NCI-H187 treated with DMSO at 0.1 percent for 48 hours (cell line): ENCODE measurements at regions not wholly inside any gene's neighbourhood (a gene's known extent, or its start where the extent isn't known, plus 50 kb on each side); places are given as distances from the start of the nearest gene placed in this dataset.

ENCODE experiments used
- DNase-seq: peaks from one replicate; lab custom pipeline; 2025; lab: John Stamatoyannopoulos, UW

DNA sequence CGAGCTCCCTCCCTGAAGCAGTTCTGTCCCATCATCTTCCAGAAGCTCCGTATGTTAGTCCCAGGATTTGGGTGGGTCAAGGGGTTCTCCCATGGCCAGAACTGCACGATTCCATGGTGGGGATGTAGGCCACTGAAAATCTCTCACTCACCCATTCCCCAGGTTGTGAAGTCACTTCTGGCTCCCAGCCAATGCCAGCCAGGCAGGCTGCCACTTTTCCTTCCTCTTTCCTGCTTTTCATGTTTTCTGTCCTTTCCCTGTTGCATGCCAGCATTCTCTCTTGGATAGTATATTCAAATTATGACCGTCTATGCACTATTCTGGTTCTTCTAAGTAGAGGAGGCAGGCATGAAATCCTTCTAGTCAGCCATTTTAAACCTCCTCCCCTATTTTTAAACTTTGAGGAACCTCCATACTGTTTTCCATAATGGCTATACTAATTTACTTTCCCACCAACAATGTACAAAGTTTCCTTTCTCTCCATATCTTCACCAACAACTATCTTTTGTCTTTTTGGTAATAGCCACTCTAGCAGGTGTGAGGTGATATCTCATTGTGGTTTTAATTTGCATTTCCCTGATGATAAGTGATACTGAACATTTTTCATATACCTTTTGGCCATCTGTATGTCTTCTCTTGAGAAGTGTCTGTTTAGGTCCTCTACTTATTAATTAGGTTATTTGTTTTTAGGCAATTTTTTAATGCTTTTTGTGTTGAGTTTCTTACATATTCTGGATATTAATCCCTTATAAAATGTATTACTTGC, 182.1 kb upstream of the TET2 start:
- DNase-seq = no peak

DNA sequence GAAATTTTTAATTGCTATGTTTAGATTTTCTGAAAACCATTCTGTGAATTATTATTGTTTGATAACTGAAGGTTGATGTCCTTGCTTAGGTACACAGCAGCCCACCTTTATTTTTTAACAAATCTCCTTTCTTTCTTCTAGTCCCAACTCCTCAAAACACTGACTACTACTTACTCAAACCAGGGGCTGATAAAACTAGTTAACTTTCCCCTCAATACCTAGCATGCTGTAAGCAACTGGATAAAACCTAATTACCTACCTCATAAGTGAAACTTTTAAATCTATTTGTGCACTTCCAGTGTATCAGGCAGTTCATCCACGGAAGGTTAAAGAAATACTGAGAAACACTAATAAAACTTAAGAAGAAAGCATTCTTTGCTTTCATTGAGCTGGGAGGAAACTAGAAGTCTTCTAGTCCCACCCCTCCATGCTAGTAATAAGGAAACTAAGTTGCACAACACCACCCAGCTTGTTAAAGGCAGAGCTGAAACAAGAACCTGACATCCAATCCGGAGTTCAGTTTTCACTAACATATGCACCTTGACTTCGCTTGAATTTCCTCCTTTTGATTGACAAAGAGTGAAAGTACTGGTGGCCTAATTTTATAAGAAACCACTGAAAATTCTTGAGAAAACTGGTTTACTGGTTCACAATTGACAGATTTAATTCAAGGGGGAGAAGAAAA, 180.2 kb upstream of the TET2 start:
- no peak for DNase-seq

DNA sequence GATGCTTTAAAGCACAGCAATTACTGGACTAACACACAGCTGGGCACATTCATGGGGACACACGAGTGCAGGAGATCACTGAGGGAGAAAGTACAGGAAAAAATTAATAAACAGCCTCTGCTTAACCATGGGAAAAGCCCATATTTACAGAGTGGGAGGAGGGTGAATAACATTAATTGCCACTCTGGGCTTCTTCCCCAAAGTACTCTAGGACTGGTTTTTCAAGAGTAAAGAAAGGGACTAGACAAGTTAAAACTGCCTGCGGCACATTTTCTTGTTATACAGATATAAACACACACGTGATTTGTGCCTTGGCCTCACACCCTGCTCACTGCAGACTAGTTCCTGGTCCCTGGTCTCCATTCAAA, 179.7 kb upstream of the TET2 start:
- DNase-seq = no peak

DNA sequence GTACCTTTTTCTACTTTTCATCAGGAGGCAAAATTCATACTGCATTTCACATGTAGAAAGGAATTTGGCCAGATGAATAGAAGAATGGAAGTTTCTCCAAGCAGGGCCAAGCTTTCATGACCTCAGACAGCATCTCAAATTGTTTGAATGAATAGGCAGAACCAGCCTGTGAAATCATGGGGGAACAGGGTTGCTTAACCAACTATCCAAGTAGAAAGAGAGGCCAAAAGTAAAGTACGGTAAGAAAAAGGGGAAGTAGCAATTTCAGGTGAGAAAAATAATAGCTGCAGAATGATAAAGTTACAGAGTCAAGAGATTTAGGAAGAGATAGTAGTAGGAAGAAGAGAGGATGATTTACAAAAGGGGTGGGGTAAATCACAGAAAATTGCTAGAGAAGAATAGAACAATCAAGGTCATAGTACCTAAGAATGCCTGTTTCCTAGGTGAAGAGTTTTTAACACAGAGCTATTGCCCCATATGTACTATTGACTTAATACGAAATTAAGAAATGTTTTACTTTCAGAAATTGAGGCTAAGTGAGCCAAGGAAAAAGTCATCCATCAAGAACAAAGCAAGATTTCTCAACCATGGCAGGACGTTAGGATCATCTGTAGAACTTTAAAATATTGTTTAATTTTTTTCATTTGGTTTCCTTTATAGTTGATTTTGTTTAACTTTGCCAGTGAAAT, 177.1 kb upstream of the TET2 start:
- DNase-seq = no peak

DNA sequence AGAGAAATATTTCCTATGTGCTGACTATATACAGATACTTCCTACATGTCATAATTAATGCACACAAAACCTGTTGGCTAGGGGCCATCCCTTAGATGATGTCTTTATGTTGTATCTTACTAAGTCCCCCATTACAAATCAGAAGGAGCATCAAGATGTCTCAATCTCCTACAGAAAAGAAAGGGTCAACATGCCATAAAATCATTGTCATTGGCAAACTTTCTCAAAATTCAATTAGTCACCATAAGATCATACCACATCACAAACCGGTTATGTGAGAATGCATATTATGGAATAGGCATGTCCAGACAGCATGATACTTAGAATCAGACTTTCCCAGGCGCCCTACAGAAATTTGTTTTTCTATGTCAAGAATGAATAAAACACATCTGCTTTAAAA, 175.2 kb upstream of the TET2 start:
- no peak for DNase-seq

DNA sequence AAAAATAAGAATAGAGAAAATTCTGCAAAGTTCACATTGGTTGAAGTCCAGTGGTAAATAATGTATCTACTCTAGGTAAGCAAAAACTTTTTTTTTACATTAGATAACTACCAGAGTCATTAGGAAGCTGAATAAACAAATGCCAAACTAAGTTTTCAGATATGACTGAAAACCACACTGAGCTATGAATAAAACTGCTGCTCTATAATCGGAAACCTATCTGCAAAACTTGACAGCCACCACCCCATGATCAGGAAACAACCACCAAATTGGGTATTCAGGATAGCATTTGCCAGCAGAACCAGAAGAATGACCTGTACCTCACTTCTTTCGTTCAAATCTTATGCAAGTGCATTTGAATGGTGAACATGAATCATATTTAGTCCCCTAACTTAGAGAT, 173.0 kb upstream of the TET2 start:
- DNase-seq = no peak

DNA sequence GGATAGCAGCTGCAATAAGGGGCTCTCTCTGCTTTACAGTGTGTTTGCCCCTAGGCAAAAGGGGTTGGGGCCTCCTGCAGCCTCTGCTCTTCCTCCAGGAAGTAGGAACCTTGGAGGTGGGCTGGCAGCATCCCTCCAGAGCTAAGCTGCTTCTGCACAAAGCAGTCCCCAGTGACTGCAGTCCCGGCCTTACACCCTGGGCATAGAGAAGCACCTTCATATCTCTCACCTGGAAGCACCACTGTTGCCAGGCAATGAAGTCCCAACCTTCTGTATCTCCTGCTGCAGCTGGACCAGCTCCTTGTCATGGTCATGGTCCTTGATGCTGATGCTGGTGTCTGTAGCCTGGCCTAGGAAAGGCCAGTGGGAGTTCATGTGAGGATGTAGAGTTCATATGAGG, 171.1 kb upstream of the TET2 start:
- no peak for DNase-seq

DNA sequence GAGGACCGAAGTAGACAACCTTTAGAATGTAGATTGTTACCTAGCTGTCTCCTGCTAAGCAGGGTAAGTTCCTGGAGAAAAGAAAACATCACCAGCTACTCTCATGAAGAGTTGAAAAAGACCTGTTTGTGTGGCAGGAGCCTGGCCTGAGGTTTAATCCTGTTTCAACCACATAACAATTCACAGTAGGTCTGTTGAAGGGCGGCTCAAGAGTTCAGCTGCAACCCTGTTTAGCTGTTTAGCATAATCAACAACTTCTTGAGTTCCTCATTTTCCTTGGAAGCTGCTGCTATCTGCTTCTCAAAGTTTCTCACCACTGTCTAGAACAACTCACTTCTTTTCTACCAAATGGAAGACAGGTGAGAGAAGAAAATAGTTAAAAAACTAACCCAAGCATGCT, 170.4 kb upstream of the TET2 start:
- DNase-seq = no peak

DNA sequence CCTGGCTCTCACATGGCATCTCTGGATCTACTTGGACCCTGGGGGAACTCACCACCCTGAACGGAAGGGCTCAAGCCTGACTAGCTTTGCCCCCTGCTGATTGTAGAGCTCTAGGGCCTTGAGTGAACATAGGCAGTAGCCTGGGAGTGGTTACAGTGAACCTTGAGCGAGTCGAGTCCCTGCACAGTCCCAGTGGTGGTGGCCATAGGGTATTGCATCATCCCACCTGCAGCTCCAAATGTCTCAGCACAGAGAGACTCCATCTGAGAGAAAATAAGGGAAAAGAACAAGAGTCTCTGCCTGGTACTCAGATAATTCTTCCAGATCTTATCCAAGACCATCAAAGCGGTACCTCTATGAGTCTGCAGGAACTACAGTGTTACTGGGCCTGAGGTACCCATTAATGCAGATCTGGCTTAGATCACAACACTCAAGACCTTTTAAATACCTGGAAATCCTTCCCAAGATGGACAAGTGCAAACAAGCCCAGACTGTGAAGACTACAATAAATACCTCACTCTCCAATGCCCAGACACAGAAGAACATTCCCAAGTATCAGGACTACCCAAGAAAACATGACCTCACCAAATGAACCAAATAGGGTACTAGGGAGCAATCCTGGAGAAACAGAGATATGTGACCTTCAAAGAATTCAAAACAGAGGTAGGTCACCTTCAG, 167.5 kb upstream of the TET2 start:
- DNase-seq = no peak

DNA sequence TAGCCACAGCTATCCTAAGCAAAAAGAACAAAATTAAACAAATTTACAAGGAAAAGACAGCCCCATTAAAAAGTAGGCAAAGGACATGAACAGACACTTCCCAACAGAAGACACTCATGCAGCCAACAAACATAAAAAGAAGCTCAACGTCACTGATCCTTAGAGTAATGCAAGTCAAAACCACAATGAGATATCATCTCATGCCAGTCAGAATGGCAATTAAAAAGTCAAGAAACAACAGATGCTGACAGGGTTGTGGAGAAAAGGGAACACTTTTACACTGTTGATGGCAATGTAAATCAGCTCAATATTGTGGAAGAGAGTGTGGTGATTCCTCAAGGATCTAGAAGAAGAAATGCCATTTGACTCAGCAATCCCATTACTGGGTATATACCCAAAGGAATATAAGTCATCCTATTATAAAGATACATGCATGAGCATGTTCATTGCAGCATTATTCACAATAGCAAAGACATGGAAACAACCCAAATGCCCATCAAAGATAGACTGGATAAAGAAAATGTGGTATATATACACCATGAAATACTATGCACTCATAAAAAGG, 163.0 kb upstream of the TET2 start:
- no peak for DNase-seq

DNA sequence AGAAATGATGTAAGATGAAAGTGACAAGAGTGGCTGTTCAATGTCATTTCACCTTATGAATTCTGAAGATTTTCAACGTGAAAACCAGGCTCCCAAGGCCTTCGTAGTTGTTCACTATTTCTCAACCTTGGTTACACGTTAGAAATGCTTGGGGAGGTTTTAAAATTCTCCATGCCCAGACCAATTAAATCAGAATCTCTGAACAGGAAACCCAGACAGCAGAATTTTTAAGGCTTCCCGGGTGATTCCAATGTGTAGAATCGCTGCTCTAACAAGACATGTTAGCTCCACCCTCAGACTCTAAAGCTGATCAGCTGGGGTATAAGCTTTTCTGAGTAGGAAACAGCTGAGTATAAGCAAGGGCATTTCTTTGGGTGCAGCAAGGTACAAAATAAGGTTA, 160.4 kb upstream of the TET2 start:
- no peak for DNase-seq

DNA sequence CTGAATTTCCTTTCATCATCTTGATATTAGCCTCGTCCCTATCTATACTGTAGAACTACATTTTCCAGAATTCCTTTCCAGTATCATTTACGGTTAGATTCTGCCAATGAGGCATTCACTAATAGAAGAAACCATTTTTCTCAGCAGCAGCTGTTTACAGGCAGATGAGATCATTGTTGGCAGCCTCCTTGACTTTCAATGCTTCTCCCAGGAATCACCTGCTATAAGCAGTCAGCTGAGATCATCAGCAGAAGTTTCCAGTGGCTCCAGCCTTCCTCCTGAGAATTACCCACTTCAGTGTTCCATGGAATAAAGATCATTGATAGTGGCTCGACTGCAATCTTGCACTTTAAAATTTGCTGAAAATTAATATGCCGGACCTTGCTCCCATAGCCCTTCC, 157.3 kb upstream of the TET2 start:
- no peak for DNase-seq

DNA sequence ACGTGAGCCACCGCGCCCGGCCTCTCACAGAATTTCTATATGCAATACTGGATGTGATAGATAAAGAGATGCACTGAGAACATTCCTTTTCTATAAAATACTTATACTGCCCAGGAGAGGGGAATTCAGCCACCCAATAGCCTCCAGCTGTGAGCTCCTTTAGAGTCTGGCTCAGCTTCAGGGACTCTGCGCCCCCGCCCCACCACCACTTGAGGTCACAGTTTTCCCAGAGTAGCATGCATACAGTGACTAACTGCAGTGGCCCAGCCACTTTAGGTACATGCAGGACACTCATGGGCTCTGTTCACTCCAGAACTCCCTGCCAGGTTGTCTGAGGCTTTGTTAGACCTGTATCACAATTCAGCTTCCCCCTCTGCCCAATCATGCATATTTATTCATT, 144.4 kb upstream of the TET2 start:
- DNase-seq = no peak

DNA sequence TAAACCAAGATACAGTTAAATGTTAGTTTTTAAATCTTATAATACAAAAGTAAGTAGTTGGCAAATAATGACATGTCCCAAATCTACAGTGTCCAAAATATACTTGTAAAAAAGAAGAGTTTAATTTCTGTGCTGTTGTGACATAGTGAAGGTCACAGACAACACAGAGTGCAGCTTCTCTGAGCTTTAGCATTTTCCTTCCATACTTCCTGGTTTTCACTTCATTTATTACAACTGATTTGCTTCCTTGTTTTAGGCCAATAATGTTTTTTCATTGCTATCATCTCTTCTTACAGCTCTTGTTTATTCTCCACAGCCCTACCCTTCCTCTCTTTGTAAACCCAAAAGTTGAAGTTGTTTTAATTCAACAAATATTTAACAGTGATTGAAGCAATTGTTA, 132.4 kb upstream of the TET2 start:
- no peak for DNase-seq

DNA sequence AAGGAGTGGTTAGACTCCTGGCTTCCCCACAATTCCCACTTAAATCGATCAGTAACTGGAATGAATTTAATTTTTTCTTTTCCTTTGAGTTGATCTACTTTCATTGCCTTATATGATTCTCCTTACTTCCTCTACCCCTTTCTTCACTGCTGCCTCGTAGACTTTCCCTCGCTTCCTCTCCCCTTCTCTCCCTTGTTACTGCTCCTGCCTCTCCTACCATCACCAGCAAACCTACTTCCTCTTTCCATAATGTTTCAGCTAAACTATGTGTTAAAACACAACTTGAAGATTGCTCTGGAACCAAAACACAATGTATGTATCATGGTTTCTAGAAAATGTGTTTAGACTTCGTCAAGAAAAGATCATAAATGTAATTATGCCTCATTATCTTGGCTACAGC, 132.0 kb upstream of the TET2 start:
- DNase-seq = no peak

DNA sequence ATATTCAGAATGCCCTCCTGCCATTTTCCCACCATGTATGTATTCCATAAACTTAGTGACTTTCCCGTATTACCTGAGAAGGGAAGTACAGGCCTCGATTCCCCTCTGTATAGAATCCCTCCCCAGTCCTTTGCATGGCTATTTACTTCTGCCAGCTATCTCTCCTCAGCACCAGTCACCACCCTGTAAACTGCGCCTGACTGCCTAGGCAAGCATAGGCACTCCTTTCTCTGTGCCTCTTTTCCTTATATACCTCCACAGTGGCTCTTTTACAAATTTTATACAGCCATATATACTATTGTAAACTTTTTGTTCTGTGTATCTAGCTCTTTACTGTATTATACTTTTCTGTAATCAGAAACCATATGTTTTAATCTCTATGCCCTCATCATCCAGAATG, 130.9 kb upstream of the TET2 start:
- no peak for DNase-seq

DNA sequence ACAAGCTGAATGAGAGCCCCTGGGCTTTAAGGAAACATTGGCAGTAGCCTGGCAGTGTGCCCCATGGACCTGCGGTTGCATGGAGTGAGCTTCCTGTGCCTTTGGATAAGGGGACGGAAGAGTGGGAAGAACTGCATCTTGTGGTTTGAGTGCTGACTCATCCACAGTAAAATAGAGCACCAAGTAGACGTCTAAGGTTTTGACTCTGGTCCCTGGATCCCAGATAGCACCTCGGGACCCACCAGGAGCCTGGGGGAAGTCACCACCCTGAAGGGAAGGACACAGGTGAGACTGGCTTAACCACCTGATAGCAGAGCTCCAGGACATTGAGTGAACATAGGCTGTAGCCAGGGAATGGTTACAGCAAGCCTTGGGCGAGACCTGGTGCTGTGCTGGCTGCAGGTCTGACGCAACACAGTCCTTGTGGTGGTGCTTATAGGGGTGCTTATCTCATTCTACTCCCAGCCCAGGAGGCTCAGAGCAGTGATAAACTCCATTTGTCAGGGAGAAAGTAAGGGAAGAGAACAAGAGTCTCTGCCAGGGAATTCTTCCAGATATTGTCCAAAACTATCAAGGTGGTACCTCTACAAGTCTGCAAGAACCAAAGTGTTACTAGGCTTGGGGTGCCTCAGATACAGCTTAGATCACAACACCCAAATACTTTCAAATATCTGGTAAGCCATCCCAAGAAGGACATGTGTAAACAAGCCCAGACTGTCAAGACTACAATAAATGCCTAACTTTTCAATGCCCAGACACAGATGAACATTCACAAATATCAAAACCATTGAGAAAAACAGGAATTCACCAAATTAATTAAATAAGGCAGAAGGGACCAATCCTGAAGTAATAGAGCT, 123.6 kb upstream of the TET2 start:
- DNase-seq = no peak

DNA sequence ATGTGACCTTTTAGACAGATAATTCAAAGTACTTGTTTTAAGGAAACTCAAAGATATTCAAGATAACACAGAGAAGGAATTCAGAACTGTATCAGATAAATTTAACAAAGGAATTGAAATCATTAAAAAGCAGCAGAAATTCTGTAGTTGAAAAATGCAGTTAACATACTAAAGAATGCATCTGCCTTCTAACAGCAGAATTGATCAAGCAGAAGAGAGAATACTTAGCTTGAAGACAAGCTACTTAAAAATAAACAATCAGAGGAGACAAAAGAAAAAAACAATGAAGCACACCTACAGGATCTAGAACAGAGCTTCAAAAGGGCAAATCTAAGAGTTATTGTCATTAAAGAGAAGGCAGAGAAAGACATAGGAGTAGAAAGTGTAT, 123.0 kb upstream of the TET2 start:
- no peak for DNase-seq

DNA sequence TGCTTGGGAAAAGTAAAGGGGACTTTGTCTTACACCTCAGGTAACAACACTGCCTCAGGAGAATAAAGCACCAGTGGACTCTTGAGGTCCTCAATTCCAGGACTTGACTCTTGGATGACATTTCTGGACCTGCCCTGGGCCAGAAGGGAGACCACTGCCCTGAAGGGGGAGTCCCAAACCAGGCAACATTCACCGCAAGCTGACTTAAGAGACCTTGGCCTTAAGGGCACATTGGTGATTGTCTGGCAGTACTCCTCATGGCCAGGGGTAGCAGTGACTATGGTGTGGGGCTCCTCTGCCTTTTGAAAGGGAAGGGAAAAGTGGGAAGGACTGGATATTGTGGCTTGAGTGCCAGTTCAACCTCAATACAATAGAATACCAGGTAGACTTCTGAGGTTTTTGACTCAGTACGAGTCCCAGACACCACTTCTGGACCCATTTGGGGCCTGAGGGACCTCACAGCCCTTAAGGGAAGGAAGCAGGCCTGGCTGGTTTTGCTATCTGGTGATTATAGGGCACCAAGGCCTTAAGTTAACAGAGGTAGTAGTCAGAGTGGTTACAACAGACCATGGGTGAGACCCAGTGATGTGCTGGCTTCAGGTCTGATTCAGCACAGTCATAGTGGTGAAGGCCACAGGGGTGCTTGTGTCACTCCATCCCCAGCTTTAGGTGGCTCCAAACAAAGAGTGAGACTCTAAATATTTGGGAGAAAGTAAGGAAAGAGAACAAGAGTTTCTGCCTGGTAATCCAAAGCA, 121.2 kb upstream of the TET2 start:
- no peak for DNase-seq

DNA sequence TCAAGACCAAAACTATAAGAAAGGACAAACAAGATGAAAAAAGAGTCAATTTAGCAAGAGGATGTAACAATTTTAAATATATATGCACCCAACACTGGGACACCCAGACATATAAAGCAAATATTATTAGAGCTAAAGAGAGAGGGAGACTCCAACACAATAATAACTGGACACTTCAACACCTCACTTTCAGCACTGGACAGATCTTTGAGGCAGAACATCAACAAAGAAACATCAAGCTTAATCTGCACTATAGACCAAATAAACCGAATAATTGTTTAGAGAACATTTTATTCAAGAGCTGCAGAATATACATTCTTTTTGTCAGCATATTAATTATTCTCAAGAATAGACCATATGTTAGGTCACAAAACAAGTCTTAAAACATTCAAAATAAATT, 109.7 kb upstream of the TET2 start:
- DNase-seq = no peak

DNA sequence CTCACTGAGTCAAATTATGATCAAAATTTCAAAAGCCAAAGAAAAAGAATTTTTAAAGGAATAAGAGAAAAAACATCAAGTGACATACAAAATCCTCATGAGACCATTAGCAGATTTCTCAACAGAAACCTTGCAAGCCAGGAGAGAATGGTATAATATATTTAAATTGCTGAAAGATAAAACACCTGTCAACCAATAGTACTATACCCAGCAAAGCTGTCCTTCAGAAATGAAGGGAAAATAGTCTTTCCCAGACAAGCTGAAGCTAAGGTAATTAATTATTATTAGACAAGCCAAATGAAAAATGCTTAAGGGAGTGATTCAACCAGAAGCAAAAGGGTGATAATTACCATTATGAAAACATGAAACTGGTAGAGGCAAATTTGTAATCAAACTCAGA, 104.2 kb upstream of the TET2 start:
- DNase-seq = no peak
